ENCODE measurements at regions not wholly inside any gene's neighbourhood (a gene's known extent, or its start where the extent isn't known, plus 50 kb on each side); places are given as distances from the start of the nearest gene placed in this dataset.

- Histone ChIP-seq H2AFZ (ENCODE audit: low read depth) (no peak overlapping the region), H3K9me2 (no peaks in the 10 kb centered on the region), H3K79me2 (ENCODE audit: insufficient read depth) (no peaks in the 10 kb centered on the region), H3K27ac (ENCODE audit: low read depth in 2 of 2, low read length in 1 of 2) (peak overlapping the region; percentile 60 to 77; a peak in 2 of 4 replicates), H3K9ac (no peak overlapping the region), H3K9me3 (no peaks in the 10 kb centered on the region), H3K27me3 (ENCODE audit: insufficient read depth) (no peaks in the 10 kb centered on the region), H4K20me1 (ENCODE audit: insufficient read depth) (no peaks in the 10 kb centered on the region), H3K36me3 (replicated peaks in 1 of 2; ENCODE audit: control insufficient read depth in 1 of 2, insufficient read depth in 2 of 2, low read length in 1 of 2) (no peaks in the 10 kb centered on the region), H3K4me1 (ENCODE audit: control insufficient read depth in 1 of 2, insufficient read depth in 2 of 2, low read depth in 1 of 2, low read length in 1 of 2) (peaks cover 4 to 17% of the 10 kb centered on the region in 2 experiments), H3K4me3 (ENCODE audit: low read depth in 2 of 2, low read length in 1 of 2) (no peak overlapping the region), H3K4me2 (no peak overlapping the region), H3F3A (replicated peaks; ENCODE audit: insufficient read depth) (peaks cover 4% of the 10 kb centered on the region)
- 69% methylated on average over 6 of the region's 6 CpGs for WGBS (ENCODE audit: low lambda C conversion rate)
- ChIA-PET CTCF (interaction anchor here (0.9 kb wide), 1 partner anchor 117 kb away, joined by 3 read pairs; no protein-coding TSS in a partner anchor), POLR2A (no interaction called here)
- TF ChIP-seq ELF1 (IDR thresholded peaks at IDR 0.05) (no peak), NFIC (IDR thresholded peaks at IDR 0.05; ENCODE audit: borderline replicate concordance) (peak; percentile 47; the same call in 1 of the 2 replicates), TAF1 (IDR thresholded peaks at IDR 0.05; ENCODE audit: borderline replicate concordance, low read depth, low read length) (no peak), IRF3 (IDR thresholded peaks at IDR 0.05; ENCODE audit: low read depth, low read length) (no peak), NRF1 (IDR thresholded peaks at IDR 0.05; ENCODE audit: low read depth, low read length) (no peak), CTCF (IDR thresholded peaks at IDR 0.05) (no peak), MAX (IDR thresholded peaks at IDR 0.05; ENCODE audit: low read depth) (no peak), TCF12 (IDR thresholded peaks at IDR 0.05) (peak; percentile 97), POLR2AphosphoS5 (IDR thresholded peaks at IDR 0.05; ENCODE audit: low read depth, low read length) (peak; percentile 77; the same call in 1 of the 2 replicates), TEAD4 (IDR thresholded peaks at IDR 0.05; ENCODE audit: borderline replicate concordance, insufficient read depth) (peak; percentile 78), RXRA (IDR thresholded peaks at IDR 0.05; ENCODE audit: borderline replicate concordance, low read depth) (no peak), RAD21 (IDR thresholded peaks at IDR 0.05; ENCODE audit: low read length) (no peak), MEF2A (IDR thresholded peaks at IDR 0.05; ENCODE audit: borderline replicate concordance, low read depth) (no peak), YY1 (IDR thresholded peaks at IDR 0.05; ENCODE audit: low read depth) (no peak), CHD2 (IDR thresholded peaks at IDR 0.05; ENCODE audit: low read length, partially characterized antibody) (no peak), GABPA (IDR thresholded peaks at IDR 0.05; ENCODE audit: low read depth) (no peak), GATA2 (CRISPR knock-in tag; IDR thresholded peaks at IDR 0.05) (peak; percentile 14; the same call in 1 of the 2 replicates), MXI1 (IDR thresholded peaks at IDR 0.05; ENCODE audit: low read depth, low read length) (no peak), FOSL2 (IDR thresholded peaks at IDR 0.05; ENCODE audit: borderline replicate concordance, low read depth) (no peak), PBX3 (IDR thresholded peaks at IDR 0.05) (peak; percentile 89), EP300 (IDR thresholded peaks at IDR 0.05; ENCODE audit: borderline replicate concordance in 1 of 2, low read depth in 1 of 2, low read length in 1 of 2) (peak; percentile 64 to 93; a peak in 3 of 4 replicates), EZH2phosphoT487 (IDR thresholded peaks at IDR 0.05; ENCODE audit: borderline replicate concordance, low read depth) (no peak), FOXM1 (IDR thresholded peaks at IDR 0.05; ENCODE audit: low read depth) (peak; percentile 82; the same call in 1 of the 2 replicates)
- no peak for DNase-seq
These were observed 189.8 kb downstream of the JCAD start for GRCh38 chr10:29869593-29869992.

All from SK-N-SH (cell line).